Parathyroid adenoma (tissue), 2 donors: ENCODE measurements at regions not wholly inside any gene's neighbourhood (a gene's known extent, or its start where the extent isn't known, plus 50 kb on each side); places are given as distances from the start of the nearest gene placed in this dataset.

ENCODE experiments used
- H2AFZ ChIP-seq: fragments of 300-600 bp; sonication (generic); one replicate; pipeline ENCODE4 v1.7.0; 2017; ENCODE audit warnings: antibody characterized with exemption, mild to moderate bottlenecking
- H3K27ac ChIP-seq: fragments of 300-600 bp; sonication (generic); one replicate; pipeline ENCODE4 v1.7.0; 2017
- H3K27me3 ChIP-seq: fragments of 300-600 bp; sonication (generic); one replicate; pipeline ENCODE4 v1.7.0; 2017; ENCODE audit warnings: low read length; ENCODE audit not compliant: control insufficient read depth, insufficient read depth
- H3K36me3 ChIP-seq: fragments of 300-600 bp; sonication (generic); one replicate; pipeline ENCODE4 v1.7.0; 2017; ENCODE audit warnings: low read length; ENCODE audit not compliant: control insufficient read depth, insufficient read depth
- H3K4me1 ChIP-seq: fragments of 300-600 bp; sonication (generic); one replicate; pipeline ENCODE4 v1.7.0; 2017; ENCODE audit warnings: control low read depth
- H3K4me2 ChIP-seq: fragments of 300-600 bp; sonication (generic); one replicate; pipeline ENCODE4 v1.7.0; 2017; ENCODE audit warnings: low read length
- H3K4me3 ChIP-seq: fragments of 300-600 bp; sonication (generic); one replicate; pipeline ENCODE4 v1.7.0; 2017; ENCODE audit warnings: low read depth, low read length
- H3K79me2 ChIP-seq: fragments of 300-600 bp; sonication (generic); one replicate; pipeline ENCODE4 v1.7.0; 2017; ENCODE audit warnings: control low read depth
- H3K9ac ChIP-seq: fragments of 300-600 bp; sonication (generic); one replicate; pipeline ENCODE4 v1.7.0; 2017; ENCODE audit warnings: mild to moderate bottlenecking
- H3K9me3 ChIP-seq: fragments of 300-600 bp; sonication (generic); one replicate; pipeline ENCODE4 v1.7.0; 2017; ENCODE audit warnings: low read length; ENCODE audit not compliant: control insufficient read depth
- CTCF ChIP-seq: fragments of 300-600 bp; sonication (generic); IDR thresholded peaks from one replicate; pipeline ENCODE4 v1.7.0; 2017; ENCODE audit warnings: antibody characterized with exemption, mild to moderate bottlenecking
- donor health status: primary hyperparathyroidism.

DNA sequence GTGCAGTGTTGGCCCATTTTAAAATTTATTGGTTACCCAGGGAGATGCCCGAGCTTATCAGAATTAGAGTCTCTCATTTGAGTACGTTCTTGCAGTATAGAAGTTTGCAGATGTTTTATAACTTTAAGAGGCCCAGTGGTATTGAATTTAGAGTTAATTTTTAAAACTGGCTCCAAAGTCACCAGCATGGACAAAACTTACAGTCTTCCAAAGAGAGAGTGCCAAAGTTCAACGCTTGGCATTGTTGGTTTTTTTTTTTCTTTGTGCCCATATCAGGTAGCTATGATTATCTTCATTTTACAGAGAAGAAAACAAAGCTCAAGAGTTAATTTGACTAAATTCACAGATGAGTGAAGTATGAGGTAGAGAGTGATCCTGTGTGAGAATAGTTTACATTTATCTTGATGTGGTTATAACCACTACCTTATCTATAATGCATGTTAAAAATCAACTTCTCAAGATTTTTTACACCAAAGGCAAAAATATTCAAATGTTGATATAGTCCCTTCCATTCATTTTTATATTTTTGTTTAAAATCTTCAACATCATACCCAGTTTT lies 273.7 kb upstream of the DMRT1 start:
- Histone ChIP-seq H3K4me1 (no peaks in the 10 kb centered on the region), H3K4me2 (no peak overlapping the region), H3K27me3 (no peaks in the 10 kb centered on the region), H3K9ac (no peak overlapping the region), H3K79me2 (no peaks in the 10 kb centered on the region), H3K27ac (no peak overlapping the region), H3K4me3 (no peak overlapping the region), H3K36me3 (no peaks in the 10 kb centered on the region), H2AFZ (no peak overlapping the region), H3K9me3 (no peaks in the 10 kb centered on the region)
- no peak for TF ChIP-seq CTCF

DNA sequence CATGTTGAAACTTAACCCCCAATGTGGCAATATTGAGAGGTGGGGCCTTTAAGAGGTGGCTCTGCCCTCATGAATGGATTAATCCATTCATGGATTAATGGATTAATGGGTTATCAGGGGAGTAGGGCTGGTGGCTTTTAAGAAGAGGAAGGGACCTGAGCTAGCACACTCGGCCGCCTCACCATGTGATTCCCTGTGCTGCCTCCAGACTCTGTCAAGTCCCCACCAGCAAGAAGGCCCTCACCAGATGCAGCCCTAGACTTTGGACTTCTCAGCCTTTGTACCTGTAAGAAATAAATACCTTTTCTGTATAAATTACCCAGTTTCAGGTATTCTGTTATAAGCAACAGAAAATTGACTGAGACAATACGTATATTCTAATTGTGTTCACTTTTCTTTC lies 272.2 kb upstream of the DMRT1 start:
- no peak overlapping the region for H3K27ac ChIP-seq
- TF ChIP-seq CTCF = no peak
- no peak overlapping the region for H2AFZ ChIP-seq
- H3K4me2 ChIP-seq = no peak overlapping the region
- H3K4me1 ChIP-seq = no peaks in the 10 kb centered on the region
- no peak overlapping the region for H3K4me3 ChIP-seq
- no peaks in the 10 kb centered on the region for H3K79me2 ChIP-seq
- H3K9me3 ChIP-seq = no peaks in the 10 kb centered on the region
- H3K27me3 ChIP-seq = no peaks in the 10 kb centered on the region
- H3K9ac ChIP-seq = no peak overlapping the region
- no peaks in the 10 kb centered on the region for H3K36me3 ChIP-seq

GRCh38 chr9:570187-570586 lies 271.3 kb upstream of the DMRT1 start:
- no peaks in the 10 kb centered on the region for H3K36me3 ChIP-seq
- no peak overlapping the region for H3K27ac ChIP-seq
- H2AFZ ChIP-seq = no peak overlapping the region
- H3K9ac ChIP-seq = no peak overlapping the region
- no peaks in the 10 kb centered on the region for H3K4me1 ChIP-seq
- no peak for TF ChIP-seq CTCF
- no peaks in the 10 kb centered on the region for H3K27me3 ChIP-seq
- no peaks in the 10 kb centered on the region for H3K9me3 ChIP-seq
- H3K4me2 ChIP-seq = no peak overlapping the region
- H3K4me3 ChIP-seq = no peak overlapping the region
- no peaks in the 10 kb centered on the region for H3K79me2 ChIP-seq

GRCh38 chr9:571066-571465 lies 270.4 kb upstream of the DMRT1 start:
- Histone ChIP-seq H3K4me3 (no peak overlapping the region), H3K79me2 (no peaks in the 10 kb centered on the region), H3K36me3 (no peaks in the 10 kb centered on the region), H2AFZ (no peak overlapping the region), H3K9me3 (no peaks in the 10 kb centered on the region), H3K9ac (no peak overlapping the region), H3K4me1 (no peaks in the 10 kb centered on the region), H3K4me2 (no peak overlapping the region), H3K27me3 (no peaks in the 10 kb centered on the region), H3K27ac (no peak overlapping the region)
- TF ChIP-seq CTCF = no peak

DNA sequence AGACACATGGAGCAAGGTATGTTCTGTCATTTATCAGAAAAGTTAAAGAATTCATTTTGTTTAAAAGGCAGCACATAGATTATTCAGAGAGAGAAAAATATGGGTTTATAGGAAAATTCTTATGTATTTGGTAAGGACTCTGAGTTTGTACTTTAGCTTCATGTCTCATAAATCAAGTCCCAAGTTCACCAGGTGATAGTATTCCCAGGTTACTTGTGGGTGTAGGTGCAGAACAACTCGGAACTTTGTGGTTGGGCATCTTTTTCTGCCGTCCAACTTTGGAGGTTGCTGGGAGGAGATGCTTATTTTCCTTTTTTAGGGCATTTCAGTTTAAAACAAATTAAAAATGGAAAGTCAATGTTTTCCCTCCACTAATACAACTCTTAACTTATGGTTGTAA lies 269.8 kb upstream of the DMRT1 start:
- Histone ChIP-seq H3K4me1 (no peaks in the 10 kb centered on the region), H3K4me3 (no peak overlapping the region), H3K9ac (no peak overlapping the region), H3K27ac (no peak overlapping the region), H3K27me3 (no peaks in the 10 kb centered on the region), H3K4me2 (no peak overlapping the region), H2AFZ (no peak overlapping the region), H3K36me3 (no peaks in the 10 kb centered on the region), H3K9me3 (no peaks in the 10 kb centered on the region), H3K79me2 (no peaks in the 10 kb centered on the region)
- TF ChIP-seq CTCF = no peak
